ENCODE measurements at regions not wholly inside any gene's neighbourhood (a gene's known extent, or its start where the extent isn't known, plus 50 kb on each side); places are given as distances from the start of the nearest gene placed in this dataset.
A peak's percentile ranks its signal among the peaks of the same experiment; 100 is the strongest.

- peak overlapping the region; percentile 39 for H3K27ac Mint-ChIP-seq
- no peak overlapping the region for H3K4me3 Mint-ChIP-seq
- no peaks in the 10 kb centered on the region for H3K9me3 Mint-ChIP-seq
- peaks cover 45% of the 10 kb centered on the region for H3K4me1 Mint-ChIP-seq
- H3K27me3 Mint-ChIP-seq (ENCODE audit: low read depth): no peaks in the 10 kb centered on the region
- TF ChIP-seq, protein P1, sequence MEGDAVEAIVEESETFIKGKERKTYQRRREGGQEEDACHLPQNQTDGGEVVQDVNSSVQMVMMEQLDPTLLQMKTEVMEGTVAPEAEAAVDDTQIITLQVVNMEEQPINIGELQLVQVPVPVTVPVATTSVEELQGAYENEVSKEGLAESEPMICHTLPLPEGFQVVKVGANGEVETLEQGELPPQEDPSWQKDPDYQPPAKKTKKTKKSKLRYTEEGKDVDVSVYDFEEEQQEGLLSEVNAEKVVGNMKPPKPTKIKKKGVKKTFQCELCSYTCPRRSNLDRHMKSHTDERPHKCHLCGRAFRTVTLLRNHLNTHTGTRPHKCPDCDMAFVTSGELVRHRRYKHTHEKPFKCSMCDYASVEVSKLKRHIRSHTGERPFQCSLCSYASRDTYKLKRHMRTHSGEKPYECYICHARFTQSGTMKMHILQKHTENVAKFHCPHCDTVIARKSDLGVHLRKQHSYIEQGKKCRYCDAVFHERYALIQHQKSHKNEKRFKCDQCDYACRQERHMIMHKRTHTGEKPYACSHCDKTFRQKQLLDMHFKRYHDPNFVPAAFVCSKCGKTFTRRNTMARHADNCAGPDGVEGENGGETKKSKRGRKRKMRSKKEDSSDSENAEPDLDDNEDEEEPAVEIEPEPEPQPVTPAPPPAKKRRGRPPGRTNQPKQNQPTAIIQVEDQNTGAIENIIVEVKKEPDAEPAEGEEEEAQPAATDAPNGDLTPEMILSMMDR (IDR thresholded peaks at IDR 0.05; ENCODE audit: unreplicated experiment): no peak
- DNase-seq (ENCODE audit: low spot score in 2 of 2, unreplicated experiment in 2 of 2): no peak
- H3K36me3 Mint-ChIP-seq: no peaks in the 10 kb centered on the region
These were observed 125.9 kb downstream of the MRPS6 start for GRCh38 chr21:34199121-34199910.

DNA sequence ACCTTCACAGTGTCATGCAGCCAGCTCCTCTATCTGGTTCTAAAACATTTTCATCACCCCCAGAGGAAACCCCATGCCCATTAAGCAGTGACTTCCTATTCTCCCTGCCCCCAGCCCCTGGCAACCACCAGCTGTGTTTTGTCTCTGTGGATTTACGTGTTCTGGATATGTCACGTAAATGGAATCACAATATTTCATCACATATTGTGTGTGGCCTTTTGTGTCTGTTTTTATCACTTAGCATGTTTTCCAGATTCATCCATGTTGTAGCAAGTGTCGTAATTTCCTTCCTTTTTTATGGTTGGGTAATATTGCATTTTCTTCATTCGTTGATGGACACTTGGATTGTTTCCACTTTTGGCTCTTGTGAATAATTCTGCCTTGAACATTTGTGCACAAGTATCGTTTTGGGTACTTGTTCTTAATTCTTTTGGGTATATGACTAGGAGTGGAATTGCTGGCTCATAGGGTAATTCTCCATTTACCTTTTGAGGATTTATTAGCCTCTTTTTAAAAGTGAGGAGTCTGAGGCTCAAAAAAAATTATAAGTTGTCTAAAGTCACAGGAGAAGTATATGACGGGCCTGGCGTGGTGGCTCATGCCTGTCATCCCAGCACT is 127.0 kb downstream of the MRPS6 start:
- Mint-ChIP-seq H3K4me3 (no peak overlapping the region), H3K9me3 (no peaks in the 10 kb centered on the region), H3K27me3 (ENCODE audit: low read depth) (no peaks in the 10 kb centered on the region), H3K4me1 (peaks cover 54% of the 10 kb centered on the region), H3K36me3 (no peaks in the 10 kb centered on the region), H3K27ac (peak overlapping the region; percentile 66)
- no peak for DNase-seq (ENCODE audit: low spot score in 2 of 2, unreplicated experiment in 2 of 2)
- TF ChIP-seq, protein P1 (IDR thresholded peaks at IDR 0.05; ENCODE audit: unreplicated experiment): no peak

DNA sequence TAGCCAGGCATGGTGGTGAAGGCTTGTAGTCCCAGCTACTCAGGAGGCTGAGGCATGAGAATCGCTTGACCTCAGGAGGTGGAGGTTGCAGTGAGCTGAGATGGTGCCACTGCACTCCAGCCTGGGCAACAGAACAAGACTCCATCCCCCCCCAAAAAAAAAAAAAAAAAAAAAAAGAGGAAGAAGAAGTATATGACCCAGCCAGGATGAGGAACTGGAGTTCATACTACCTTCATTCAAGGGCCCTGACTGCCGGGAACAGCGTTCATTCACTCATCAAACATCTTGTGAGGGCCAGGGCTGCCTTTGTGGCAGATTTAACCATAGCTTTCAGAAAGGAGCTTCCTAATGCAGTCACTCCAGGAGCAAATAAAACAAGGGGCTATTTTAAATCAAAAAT is 127.6 kb downstream of the MRPS6 start:
- peaks cover 58% of the 10 kb centered on the region for H3K4me1 Mint-ChIP-seq
- H3K27me3 Mint-ChIP-seq (ENCODE audit: low read depth): no peaks in the 10 kb centered on the region
- peak overlapping the region; percentile 55 for H3K4me3 Mint-ChIP-seq
- no peaks in the 10 kb centered on the region for H3K36me3 Mint-ChIP-seq
- H3K9me3 Mint-ChIP-seq: no peaks in the 10 kb centered on the region
- peak overlapping the region; percentile 99 for H3K27ac Mint-ChIP-seq
- TF ChIP-seq, protein P1 (IDR thresholded peaks at IDR 0.05; ENCODE audit: unreplicated experiment): no peak
- DNase-seq (ENCODE audit: low spot score in 2 of 2, unreplicated experiment in 2 of 2): no peak

DNA sequence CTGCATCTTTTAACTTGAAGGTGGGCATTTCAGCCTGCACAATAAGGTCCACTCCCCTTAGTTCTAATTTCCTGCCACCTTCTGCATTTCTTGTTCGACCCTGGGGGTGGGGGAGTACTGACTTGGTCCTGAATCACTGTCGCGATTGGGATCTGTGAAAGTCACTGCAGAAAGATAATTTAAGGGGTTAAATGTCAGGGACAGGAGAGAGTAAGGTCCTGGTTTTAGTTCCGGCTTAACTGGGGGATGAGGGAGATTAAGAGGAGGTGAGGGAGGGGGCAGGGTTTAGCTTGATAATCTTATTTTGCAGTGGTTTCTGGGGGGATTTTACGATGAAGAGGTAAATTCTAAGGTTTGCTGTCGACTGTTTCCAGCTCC is 128.1 kb downstream of the MRPS6 start:
- TF ChIP-seq, protein P1 (IDR thresholded peaks at IDR 0.05; ENCODE audit: unreplicated experiment): no peak
- Mint-ChIP-seq H3K27me3 (ENCODE audit: low read depth) (no peaks in the 10 kb centered on the region), H3K4me1 (peaks cover 61% of the 10 kb centered on the region), H3K4me3 (peak overlapping the region; percentile 55), H3K9me3 (no peaks in the 10 kb centered on the region), H3K36me3 (no peaks in the 10 kb centered on the region), H3K27ac (peak overlapping the region; percentile 99)
- DNase-seq (ENCODE audit: low spot score in 2 of 2, unreplicated experiment in 2 of 2): no peak

- Mint-ChIP-seq H3K4me3 (peak overlapping the region; percentile 55), H3K4me1 (peaks cover 63% of the 10 kb centered on the region)
These were observed 129.4 kb downstream of the MRPS6 start for GRCh38 chr21:34202553-34203372.

More at GRCh38 chr21:34202553-34203372, 129.4 kb downstream of the MRPS6 start:
- Mint-ChIP-seq H3K27ac (peak overlapping the region; percentile 99), H3K9me3 (no peaks in the 10 kb centered on the region), H3K27me3 (ENCODE audit: low read depth) (no peaks in the 10 kb centered on the region), H3K36me3 (no peaks in the 10 kb centered on the region)
- TF ChIP-seq, protein P1 (IDR thresholded peaks at IDR 0.05; ENCODE audit: unreplicated experiment): no peak
- DNase-seq (ENCODE audit: low spot score in 2 of 2, unreplicated experiment in 2 of 2): peak; percentile 59 to 75

Data from mesothelial cell of epicardium (in vitro differentiated cells).